Activated CD4-positive, alpha-beta T cell treated with anti-CD3 and anti-CD28 coated beads, Interleukin-2, amount 50 U/mL, for 4 hours (primary cell): ENCODE measurements at regions not wholly inside any gene's neighbourhood (a gene's known extent, or its start where the extent isn't known, plus 50 kb on each side); places are given as distances from the start of the nearest gene placed in this dataset.
A peak's percentile ranks its signal among the peaks of the same experiment; 100 is the strongest.
"Not testable (repeated sequence)": the region's sequence is repeated elsewhere in the genome, so short reads cannot be mapped to it uniquely, and the experiment has no call there.

Source experiments
- DNase-seq, 2 experiments: peaks; one replicate each; pipeline ENCODE4 v3.0.0-alpha.2; 2020

GRCh38 chr9:97248252-97248651, 59.2 kb upstream of the CCDC180 start:
- not testable (repeated sequence) for DNase-seq

- no peak for DNase-seq
These were observed 63.9 kb upstream of the CCDC180 start for GRCh38 chr9:97243606-97244005.

GRCh38 chr9:97241430-97241829, 66.0 kb upstream of the CCDC180 start:
- not testable (repeated sequence) for DNase-seq

GRCh38 chr9:97237951-97238889, 69.2 kb upstream of the CCDC180 start:
- peak; percentile 59 to 62 for DNase-seq

- DNase-seq: no peak
These were observed 70.1 kb upstream of the CCDC180 start for GRCh38 chr9:97237311-97237786.

- not testable (repeated sequence) for DNase-seq
These were observed 74.5 kb upstream of the CCDC180 start for GRCh38 chr9:97233009-97233400.

GRCh38 chr9:97232060-97233008, 75.1 kb upstream of the CCDC180 start:
- not testable (repeated sequence) for DNase-seq

GRCh38 chr9:97222393-97222792, 85.1 kb upstream of the CCDC180 start:
- not testable (repeated sequence) for DNase-seq

- DNase-seq: peak; percentile 26 to 29
These were observed 85.7 kb upstream of the CCDC180 start for GRCh38 chr9:97221478-97222355.

- DNase-seq: no peak
These were observed 86.5 kb upstream of the CCDC180 start for GRCh38 chr9:97220894-97221477.

- DNase-seq: not testable (repeated sequence)
These were observed 87.1 kb upstream of the CCDC180 start for GRCh38 chr9:97220396-97220795.

- DNase-seq: not testable (repeated sequence)
These were observed 87.9 kb upstream of the CCDC180 start for GRCh38 chr9:97219443-97220140.

- not testable (repeated sequence) for DNase-seq
These were observed 92.3 kb upstream of the CCDC180 start for GRCh38 chr9:97215127-97215526.

GRCh38 chr9:97214556-97214955, 92.9 kb upstream of the CCDC180 start:
- not testable (repeated sequence) for DNase-seq

GRCh38 chr9:97199683-97200082, 107.8 kb upstream of the CCDC180 start:
- DNase-seq: not testable (repeated sequence)

- not testable (repeated sequence) for DNase-seq
These were observed 113.7 kb upstream of the CCDC180 start for GRCh38 chr9:97193767-97194166.

- no peak for DNase-seq
These were observed 118.9 kb upstream of the CCDC180 start for GRCh38 chr9:97188545-97188944.

GRCh38 chr9:97187706-97188105, 119.8 kb upstream of the CCDC180 start:
- not testable (repeated sequence) for DNase-seq

GRCh38 chr9:97186493-97186892, 121.0 kb upstream of the CCDC180 start:
- DNase-seq: no peak

GRCh38 chr9:97182532-97182931, 124.9 kb upstream of the CCDC180 start:
- not testable (repeated sequence) for DNase-seq

GRCh38 chr9:97179616-97180015, 127.8 kb upstream of the CCDC180 start:
- no peak for DNase-seq
